ENCODE measurements at regions not wholly inside any gene's neighbourhood (a gene's known extent, or its start where the extent isn't known, plus 50 kb on each side); places are given as distances from the start of the nearest gene placed in this dataset.

DNA sequence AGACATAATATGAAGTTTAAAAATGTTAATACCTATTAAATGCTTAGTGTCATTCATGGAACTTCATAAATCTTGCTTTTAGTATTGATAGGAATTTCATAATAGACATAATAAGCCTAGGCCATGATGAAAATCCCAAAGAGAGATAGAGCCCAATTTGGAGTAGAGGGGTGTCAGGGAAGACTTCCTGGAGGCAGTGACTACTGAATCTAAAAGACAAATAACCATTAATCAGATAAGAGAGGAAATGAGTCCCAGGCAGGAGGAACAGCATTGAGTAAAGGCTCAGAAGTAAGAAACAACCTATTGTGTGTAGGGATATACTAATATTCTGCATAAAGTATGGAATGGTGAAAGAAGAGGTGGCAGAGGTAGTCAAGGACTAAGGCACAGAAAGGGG, 126.9 kb upstream of the MRPS22 start:
- Histone ChIP-seq H3K27ac (ENCODE audit: poor library complexity, severe bottlenecking) (no peak overlapping the region), H3K36me3 (ENCODE audit: low read depth) (no peaks in the 10 kb centered on the region), H3K9me3 (ENCODE audit: severe bottlenecking) (no peaks in the 10 kb centered on the region), H3K4me1 (ENCODE audit: insufficient read depth, poor library complexity, severe bottlenecking) (no peaks in the 10 kb centered on the region), H3K4me3 (ENCODE audit: severe bottlenecking) (no peak overlapping the region), H3K27me3 (ENCODE audit: insufficient read depth, poor library complexity, severe bottlenecking) (no peaks in the 10 kb centered on the region)
- ATAC-seq (ENCODE audit: low read depth) = no peak
- TF ChIP-seq, protein P1, sequence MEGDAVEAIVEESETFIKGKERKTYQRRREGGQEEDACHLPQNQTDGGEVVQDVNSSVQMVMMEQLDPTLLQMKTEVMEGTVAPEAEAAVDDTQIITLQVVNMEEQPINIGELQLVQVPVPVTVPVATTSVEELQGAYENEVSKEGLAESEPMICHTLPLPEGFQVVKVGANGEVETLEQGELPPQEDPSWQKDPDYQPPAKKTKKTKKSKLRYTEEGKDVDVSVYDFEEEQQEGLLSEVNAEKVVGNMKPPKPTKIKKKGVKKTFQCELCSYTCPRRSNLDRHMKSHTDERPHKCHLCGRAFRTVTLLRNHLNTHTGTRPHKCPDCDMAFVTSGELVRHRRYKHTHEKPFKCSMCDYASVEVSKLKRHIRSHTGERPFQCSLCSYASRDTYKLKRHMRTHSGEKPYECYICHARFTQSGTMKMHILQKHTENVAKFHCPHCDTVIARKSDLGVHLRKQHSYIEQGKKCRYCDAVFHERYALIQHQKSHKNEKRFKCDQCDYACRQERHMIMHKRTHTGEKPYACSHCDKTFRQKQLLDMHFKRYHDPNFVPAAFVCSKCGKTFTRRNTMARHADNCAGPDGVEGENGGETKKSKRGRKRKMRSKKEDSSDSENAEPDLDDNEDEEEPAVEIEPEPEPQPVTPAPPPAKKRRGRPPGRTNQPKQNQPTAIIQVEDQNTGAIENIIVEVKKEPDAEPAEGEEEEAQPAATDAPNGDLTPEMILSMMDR (IDR thresholded peaks at IDR 0.05; ENCODE audit: poor library complexity, severe bottlenecking) = no peak
- no peak for DNase-seq (ENCODE audit: low spot score)

DNA sequence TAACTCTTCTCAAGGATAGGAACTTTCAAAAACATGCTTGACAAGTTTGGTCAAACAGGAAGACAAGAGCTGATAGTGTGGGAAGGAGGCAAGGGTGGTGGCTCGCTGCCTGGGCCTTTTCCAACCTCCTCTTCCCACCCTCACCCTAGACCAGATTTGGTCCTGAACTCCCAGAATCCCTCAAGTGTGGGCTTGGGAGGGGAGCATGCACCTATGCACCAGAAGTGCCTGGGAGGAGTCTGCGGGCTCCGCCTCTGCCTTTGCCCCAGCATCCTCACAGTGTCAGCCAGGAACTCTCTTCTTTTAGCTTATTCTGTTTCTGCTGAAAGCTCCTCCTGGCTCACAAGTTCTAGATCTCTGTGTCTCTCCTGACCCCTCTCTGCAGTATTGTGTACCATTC, 126.2 kb upstream of the MRPS22 start:
- no peaks in the 10 kb centered on the region for H3K27me3 ChIP-seq (ENCODE audit: insufficient read depth, poor library complexity, severe bottlenecking)
- H3K4me3 ChIP-seq (ENCODE audit: severe bottlenecking) = no peak overlapping the region
- no peaks in the 10 kb centered on the region for H3K9me3 ChIP-seq (ENCODE audit: severe bottlenecking)
- TF ChIP-seq, protein P1 (IDR thresholded peaks at IDR 0.05; ENCODE audit: poor library complexity, severe bottlenecking) = no peak
- ATAC-seq (ENCODE audit: low read depth) (no peak), DNase-seq (ENCODE audit: low spot score) (no peak)
- H3K27ac ChIP-seq (ENCODE audit: poor library complexity, severe bottlenecking) = no peak overlapping the region
- H3K36me3 ChIP-seq (ENCODE audit: low read depth) = no peaks in the 10 kb centered on the region
- H3K4me1 ChIP-seq (ENCODE audit: insufficient read depth, poor library complexity, severe bottlenecking) = no peaks in the 10 kb centered on the region

DNA sequence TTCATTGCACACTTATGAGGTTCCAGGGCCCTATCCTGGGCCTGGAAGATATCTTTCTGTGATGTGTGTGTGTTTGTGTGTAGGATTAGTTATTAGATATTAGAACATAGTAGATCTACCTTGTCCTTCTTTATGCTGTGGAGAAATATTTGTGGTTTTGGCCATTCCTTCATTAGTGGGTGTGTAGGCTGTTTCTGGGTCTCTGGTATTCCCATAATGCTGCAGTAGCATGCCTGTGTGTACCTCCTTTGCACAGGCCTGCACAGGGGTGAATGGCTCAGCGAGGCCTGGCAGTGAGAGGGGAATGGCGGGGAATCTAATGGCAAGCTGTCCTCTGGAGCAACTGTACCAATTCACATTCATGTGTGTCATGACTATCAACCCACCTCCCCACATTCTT, 125.8 kb upstream of the MRPS22 start:
- Histone ChIP-seq H3K4me1 (ENCODE audit: insufficient read depth, poor library complexity, severe bottlenecking) (no peaks in the 10 kb centered on the region), H3K36me3 (ENCODE audit: low read depth) (no peaks in the 10 kb centered on the region), H3K9me3 (ENCODE audit: severe bottlenecking) (no peaks in the 10 kb centered on the region), H3K27ac (ENCODE audit: poor library complexity, severe bottlenecking) (no peak overlapping the region), H3K27me3 (ENCODE audit: insufficient read depth, poor library complexity, severe bottlenecking) (no peaks in the 10 kb centered on the region), H3K4me3 (ENCODE audit: severe bottlenecking) (no peak overlapping the region)
- TF ChIP-seq, protein P1 (IDR thresholded peaks at IDR 0.05; ENCODE audit: poor library complexity, severe bottlenecking) = no peak
- DNase-seq (ENCODE audit: low spot score) = no peak
- ATAC-seq (ENCODE audit: low read depth) = no peak

DNA sequence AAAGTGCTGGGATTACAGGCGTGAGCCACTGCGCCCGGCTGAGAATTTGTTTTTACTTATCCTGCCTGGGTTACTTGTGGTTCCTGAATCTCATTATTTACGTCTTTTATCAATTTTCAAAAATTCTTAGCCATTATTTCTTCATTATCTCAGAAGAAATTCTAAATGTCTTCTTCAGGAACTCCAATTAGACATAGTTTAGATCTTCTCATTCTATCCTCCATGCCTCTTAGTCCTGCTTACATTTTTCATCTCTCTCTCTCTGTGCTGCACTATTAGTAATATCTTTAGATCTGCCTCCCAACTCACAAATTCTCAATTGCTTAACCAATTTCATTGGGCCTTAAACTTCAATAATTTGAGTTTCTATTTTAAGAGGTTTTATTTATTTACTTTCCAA, 124.4 kb upstream of the MRPS22 start:
- no peaks in the 10 kb centered on the region for H3K27me3 ChIP-seq (ENCODE audit: insufficient read depth, poor library complexity, severe bottlenecking)
- H3K27ac ChIP-seq (ENCODE audit: poor library complexity, severe bottlenecking) = no peak overlapping the region
- no peak overlapping the region for H3K4me3 ChIP-seq (ENCODE audit: severe bottlenecking)
- no peaks in the 10 kb centered on the region for H3K4me1 ChIP-seq (ENCODE audit: insufficient read depth, poor library complexity, severe bottlenecking)
- no peaks in the 10 kb centered on the region for H3K36me3 ChIP-seq (ENCODE audit: low read depth)
- TF ChIP-seq, protein P1 (IDR thresholded peaks at IDR 0.05; ENCODE audit: poor library complexity, severe bottlenecking) = no peak
- DNase-seq (ENCODE audit: low spot score) = no peak
- ATAC-seq (ENCODE audit: low read depth) = no peak
- H3K9me3 ChIP-seq (ENCODE audit: severe bottlenecking) = no peaks in the 10 kb centered on the region

DNA sequence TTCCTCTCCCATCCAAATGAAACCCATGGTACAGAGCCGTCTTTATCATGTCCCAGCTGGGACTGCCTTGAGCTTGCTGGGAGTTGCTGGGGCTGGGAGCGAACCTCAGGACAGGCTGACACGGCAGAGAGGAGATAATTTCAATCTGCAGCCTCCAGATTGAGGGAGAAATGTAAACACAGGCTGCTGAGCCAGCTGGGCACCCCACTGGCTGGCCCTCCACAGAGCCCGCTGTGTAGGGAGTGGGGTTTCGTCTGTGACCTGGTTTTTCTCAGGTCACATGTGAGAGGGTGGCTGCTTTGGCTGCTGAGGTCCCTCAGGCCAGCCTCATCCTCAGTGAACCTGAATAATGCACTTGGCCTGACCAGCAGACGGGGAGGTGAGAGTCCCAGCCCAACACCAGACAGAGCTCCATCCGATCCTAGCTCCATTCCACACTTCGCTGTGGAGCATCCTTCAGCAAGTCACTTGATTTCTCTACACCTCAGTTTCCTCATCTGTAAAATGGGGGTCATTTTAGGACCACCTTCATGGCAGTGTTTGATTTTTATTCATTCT, 121.6 kb upstream of the MRPS22 start:
- no peak for DNase-seq (ENCODE audit: low spot score)
- no peaks in the 10 kb centered on the region for H3K9me3 ChIP-seq (ENCODE audit: severe bottlenecking)

More for the DNA sequence above, 121.6 kb upstream of the MRPS22 start:
- Histone ChIP-seq H3K4me3 (ENCODE audit: severe bottlenecking) (no peak overlapping the region), H3K27ac (ENCODE audit: poor library complexity, severe bottlenecking) (no peak overlapping the region), H3K4me1 (ENCODE audit: insufficient read depth, poor library complexity, severe bottlenecking) (no peaks in the 10 kb centered on the region), H3K27me3 (ENCODE audit: insufficient read depth, poor library complexity, severe bottlenecking) (no peaks in the 10 kb centered on the region), H3K36me3 (ENCODE audit: low read depth) (no peaks in the 10 kb centered on the region)
- ATAC-seq (ENCODE audit: low read depth) = no peak
- TF ChIP-seq, protein P1 (IDR thresholded peaks at IDR 0.05; ENCODE audit: poor library complexity, severe bottlenecking) = no peak
